HepG2 (cell line): ENCODE measurements at regions not wholly inside any gene's neighbourhood (a gene's known extent, or its start where the extent isn't known, plus 50 kb on each side); places are given as distances from the start of the nearest gene placed in this dataset.

Experiments used
- AKNA ChIP-seq: sonication (generic); formaldehyde crosslinking; IDR thresholded peaks from 2 replicates; pipeline ENCODE4 v1.4.0; 2020; ENCODE audit warnings: missing genetic modification reagents, borderline replicate concordance
- ARNTL ChIP-seq: sonication (generic); formaldehyde crosslinking; IDR thresholded peaks from 2 replicates; pipeline ENCODE4 v1.4.0; 2020; ENCODE audit warnings: mild to moderate bottlenecking, missing genetic modification reagents
- ATF5 ChIP-seq: sonication (generic); formaldehyde crosslinking; IDR thresholded peaks from 2 replicates; pipeline ENCODE4 v1.4.0; 2020; ENCODE audit warnings: mild to moderate bottlenecking, low read depth, missing genetic modification reagents
- FOXM1 ChIP-seq: sonication (generic); formaldehyde crosslinking; IDR thresholded peaks from 2 replicates; pipeline ENCODE4 v1.5.0; 2020; ENCODE audit warnings: missing genetic modification reagents
- HNF4A ChIP-seq: sonication (generic); formaldehyde crosslinking; IDR thresholded peaks from 2 replicates; pipeline ENCODE4 v1.4.0; 2020; ENCODE audit warnings: missing genetic modification reagents
- IRX3 ChIP-seq: sonication (generic); formaldehyde crosslinking; IDR thresholded peaks from 2 replicates; pipeline ENCODE4 v1.8.1; 2023; ENCODE audit warnings: mild to moderate bottlenecking, low read depth, missing genetic modification reagents, borderline replicate concordance
- TFDP1 ChIP-seq: IDR thresholded peaks from 2 replicates; pipeline ENCODE4 v1.6.1; 2016; ENCODE audit warnings: missing compliant biosample characterization, missing genetic modification reagents, borderline replicate concordance
- ZNF10 ChIP-seq: sonication (generic); formaldehyde crosslinking; IDR thresholded peaks from 2 replicates; pipeline ENCODE4 v1.4.0; 2020; ENCODE audit warnings: mild to moderate bottlenecking, low read depth, missing genetic modification reagents, borderline replicate concordance
- ZNF720 ChIP-seq: sonication (generic); formaldehyde crosslinking; IDR thresholded peaks from 2 replicates; pipeline ENCODE4 v1.4.0; 2020; ENCODE audit warnings: missing genetic modification reagents
- ZNF740 ChIP-seq: sonication (generic); formaldehyde crosslinking; IDR thresholded peaks from 2 replicates; pipeline ENCODE4 v1.4.0; 2020; ENCODE audit warnings: missing genetic modification reagents
- ZNF746 ChIP-seq: sonication (generic); formaldehyde crosslinking; IDR thresholded peaks from 2 replicates; pipeline ENCODE4 v1.8.0; 2022; ENCODE audit warnings: mild to moderate bottlenecking, missing genetic modification reagents
- TF ChIP-seq, protein P1 (sequence below): sonication (generic); formaldehyde crosslinking; IDR thresholded peaks from 2 replicates; pipeline ENCODE4 v1.4.0; 2020; ENCODE audit warnings: missing genetic modification reagents

GRCh38 chr12:124509676-124510300 lies 57.6 kb downstream of the NCOR2 start (continued):
- TF ChIP-seq, protein P1, sequence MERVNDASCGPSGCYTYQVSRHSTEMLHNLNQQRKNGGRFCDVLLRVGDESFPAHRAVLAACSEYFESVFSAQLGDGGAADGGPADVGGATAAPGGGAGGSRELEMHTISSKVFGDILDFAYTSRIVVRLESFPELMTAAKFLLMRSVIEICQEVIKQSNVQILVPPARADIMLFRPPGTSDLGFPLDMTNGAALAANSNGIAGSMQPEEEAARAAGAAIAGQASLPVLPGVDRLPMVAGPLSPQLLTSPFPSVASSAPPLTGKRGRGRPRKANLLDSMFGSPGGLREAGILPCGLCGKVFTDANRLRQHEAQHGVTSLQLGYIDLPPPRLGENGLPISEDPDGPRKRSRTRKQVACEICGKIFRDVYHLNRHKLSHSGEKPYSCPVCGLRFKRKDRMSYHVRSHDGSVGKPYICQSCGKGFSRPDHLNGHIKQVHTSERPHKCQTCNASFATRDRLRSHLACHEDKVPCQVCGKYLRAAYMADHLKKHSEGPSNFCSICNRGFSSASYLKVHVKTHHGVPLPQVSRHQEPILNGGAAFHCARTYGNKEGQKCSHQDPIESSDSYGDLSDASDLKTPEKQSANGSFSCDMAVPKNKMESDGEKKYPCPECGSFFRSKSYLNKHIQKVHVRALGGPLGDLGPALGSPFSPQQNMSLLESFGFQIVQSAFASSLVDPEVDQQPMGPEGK (CRISPR knock-in tag) = peak; percentile 79; the same call in 1 of the 2 replicates
- TF ChIP-seq ZNF720 (CRISPR knock-in tag) (no peak), ARNTL (CRISPR knock-in tag) (peak; percentile 40; the same call in 1 of the 2 replicates), FOXM1 (no peak), ATF5 (CRISPR knock-in tag) (no peak), IRX3 (CRISPR knock-in tag) (no peak), ZNF10 (CRISPR knock-in tag) (no peak), ZNF740 (CRISPR knock-in tag) (no peak), HNF4A (no peak), TFDP1 (peak; percentile 81; the same call in 1 of the 2 replicates), ZNF746 (CRISPR knock-in tag) (peak; percentile 63), AKNA (CRISPR knock-in tag) (no peak)
